Left forelimb (tissue), 1 donor: ENCODE measurements at regions not wholly inside any gene's neighbourhood (a gene's known extent, or its start where the extent isn't known, plus 50 kb on each side); places are given as distances from the start of the nearest gene placed in this dataset.
"Not testable (repeated sequence)": the region's sequence is repeated elsewhere in the genome, so short reads cannot be mapped to it uniquely, and the experiment has no call there.

Experiments
- DNase-seq: peaks from one replicate; pipeline ENCODE4 v3.0.0-alpha.2; 2018; ENCODE audit warnings: low spot score

GRCh38 chr10:81251457-81252115, 623.4 kb upstream of the NRG3 start:
- DNase-seq: no peak

GRCh38 chr10:81264991-81265390, 610.0 kb upstream of the NRG3 start:
- not testable (repeated sequence) for DNase-seq

- no peak for DNase-seq
Observed at GRCh38 chr10:81270051-81270450, 604.9 kb upstream of the NRG3 start.

- DNase-seq: no peak
Observed at GRCh38 chr10:81280497-81281479, 594.2 kb upstream of the NRG3 start.

GRCh38 chr10:81288544-81288943, 586.5 kb upstream of the NRG3 start:
- no peak for DNase-seq

GRCh38 chr10:81297292-81297691, 577.7 kb upstream of the NRG3 start:
- no peak for DNase-seq

- no peak for DNase-seq
Observed at GRCh38 chr10:81303656-81304055, 571.3 kb upstream of the NRG3 start.

GRCh38 chr10:81306971-81307782, 567.8 kb upstream of the NRG3 start:
- no peak for DNase-seq

GRCh38 chr10:81309041-81309552, 565.9 kb upstream of the NRG3 start:
- DNase-seq: no peak

GRCh38 chr10:81314471-81314870, 560.5 kb upstream of the NRG3 start:
- DNase-seq: no peak

- no peak for DNase-seq
Observed at GRCh38 chr10:81315026-81315425, 560.0 kb upstream of the NRG3 start.

GRCh38 chr10:81348003-81348402, 527.0 kb upstream of the NRG3 start:
- no peak for DNase-seq

- no peak for DNase-seq
Observed at GRCh38 chr10:81367132-81367531, 507.9 kb upstream of the NRG3 start.

GRCh38 chr10:81386817-81387216, 488.2 kb upstream of the NRG3 start:
- no peak for DNase-seq

GRCh38 chr10:81403451-81403850, 471.5 kb upstream of the NRG3 start:
- no peak for DNase-seq

- no peak for DNase-seq
Observed at GRCh38 chr10:81405399-81405798, 469.6 kb upstream of the NRG3 start.

- DNase-seq: no peak
Observed at GRCh38 chr10:81414038-81414437, 461.0 kb upstream of the NRG3 start.

GRCh38 chr10:81426722-81427121, 448.3 kb upstream of the NRG3 start:
- no peak for DNase-seq

GRCh38 chr10:81428456-81429134, 446.4 kb upstream of the NRG3 start:
- no peak for DNase-seq

- DNase-seq: no peak
Observed at GRCh38 chr10:81439445-81439844, 435.5 kb upstream of the NRG3 start.

GRCh38 chr10:81441624-81442023, 433.4 kb upstream of the NRG3 start:
- not testable (repeated sequence) for DNase-seq
